Brain microvascular endothelial cell (primary cell): ENCODE measurements at regions not wholly inside any gene's neighbourhood (a gene's known extent, or its start where the extent isn't known, plus 50 kb on each side); places are given as distances from the start of the nearest gene placed in this dataset.

Source experiments
- DNase-seq: peaks from one replicate; pipeline ENCODE4 v3.0.0-alpha.2; 2020
- H3K27ac ChIP-seq: fragments of 250-450 bp; sonication (Bioruptor Pico); 2 replicates; pipeline ENCODE4 v1.5.1; 2020; ENCODE audit warnings: mild to moderate bottlenecking, moderate library complexity
- H3K27me3 ChIP-seq: fragments of 250-450 bp; sonication (Bioruptor Pico); replicated peaks from 2 replicates; pipeline ENCODE4 v1.5.1; 2020; ENCODE audit warnings: mild to moderate bottlenecking
- H3K36me3 ChIP-seq: fragments of 250-450 bp; sonication (Bioruptor Pico); replicated peaks from 2 replicates; pipeline ENCODE4 v1.5.1; 2020; ENCODE audit warnings: mild to moderate bottlenecking
- H3K4me3 ChIP-seq: 2 replicates; pipeline ENCODE4 v1.5.1; 2011; ENCODE audit warnings: low read depth, mild to moderate bottlenecking, control low read depth, low read length, moderate library complexity
- in situ Hi-C: cut with HindIII; loops from 2 replicates; pipeline ENCODE4 v1.10.0; 2017; ENCODE audit warnings: low sequenced_read_pairs, low pct_ligation_motif_present
- TF ChIP-seq, protein P1 (sequence below): IDR thresholded peaks from 2 replicates; pipeline ENCODE4 v1.5.1; 2011; ENCODE audit warnings: low read depth, mild to moderate bottlenecking, moderate library complexity, low read length, control low read depth, inconsistent platforms; ENCODE audit errors: missing control alignments

DNA sequence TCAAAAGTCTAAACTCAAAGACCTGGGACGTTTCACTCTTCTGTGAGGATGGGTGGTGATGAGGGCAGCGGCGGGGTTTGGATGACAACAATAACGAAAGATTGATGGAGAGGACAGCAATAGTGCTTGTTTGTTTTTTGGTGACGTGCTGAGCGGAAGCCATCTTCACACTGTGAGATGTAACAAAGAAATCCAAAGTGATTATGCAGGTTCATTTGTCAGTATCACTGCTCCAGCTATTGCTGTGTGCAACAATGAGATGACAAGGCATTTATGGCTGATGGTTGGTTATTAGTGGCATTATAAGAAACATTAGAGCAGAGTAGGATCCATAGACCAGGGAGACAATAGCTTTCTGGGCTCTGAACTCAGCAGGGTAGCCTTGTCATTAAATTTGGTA, 306.7 kb downstream of the RNF144B start:
- no peak for DNase-seq
- H3K4me3 ChIP-seq, result no peak overlapping the region
- H3K36me3 ChIP-seq, result no peaks in the 10 kb centered on the region
- no peak overlapping the region for H3K27ac ChIP-seq
- in situ Hi-C loops, result no loop called here
- H3K27me3 ChIP-seq, result no peaks in the 10 kb centered on the region
- TF ChIP-seq, protein P1, sequence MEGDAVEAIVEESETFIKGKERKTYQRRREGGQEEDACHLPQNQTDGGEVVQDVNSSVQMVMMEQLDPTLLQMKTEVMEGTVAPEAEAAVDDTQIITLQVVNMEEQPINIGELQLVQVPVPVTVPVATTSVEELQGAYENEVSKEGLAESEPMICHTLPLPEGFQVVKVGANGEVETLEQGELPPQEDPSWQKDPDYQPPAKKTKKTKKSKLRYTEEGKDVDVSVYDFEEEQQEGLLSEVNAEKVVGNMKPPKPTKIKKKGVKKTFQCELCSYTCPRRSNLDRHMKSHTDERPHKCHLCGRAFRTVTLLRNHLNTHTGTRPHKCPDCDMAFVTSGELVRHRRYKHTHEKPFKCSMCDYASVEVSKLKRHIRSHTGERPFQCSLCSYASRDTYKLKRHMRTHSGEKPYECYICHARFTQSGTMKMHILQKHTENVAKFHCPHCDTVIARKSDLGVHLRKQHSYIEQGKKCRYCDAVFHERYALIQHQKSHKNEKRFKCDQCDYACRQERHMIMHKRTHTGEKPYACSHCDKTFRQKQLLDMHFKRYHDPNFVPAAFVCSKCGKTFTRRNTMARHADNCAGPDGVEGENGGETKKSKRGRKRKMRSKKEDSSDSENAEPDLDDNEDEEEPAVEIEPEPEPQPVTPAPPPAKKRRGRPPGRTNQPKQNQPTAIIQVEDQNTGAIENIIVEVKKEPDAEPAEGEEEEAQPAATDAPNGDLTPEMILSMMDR, result no peak

DNA sequence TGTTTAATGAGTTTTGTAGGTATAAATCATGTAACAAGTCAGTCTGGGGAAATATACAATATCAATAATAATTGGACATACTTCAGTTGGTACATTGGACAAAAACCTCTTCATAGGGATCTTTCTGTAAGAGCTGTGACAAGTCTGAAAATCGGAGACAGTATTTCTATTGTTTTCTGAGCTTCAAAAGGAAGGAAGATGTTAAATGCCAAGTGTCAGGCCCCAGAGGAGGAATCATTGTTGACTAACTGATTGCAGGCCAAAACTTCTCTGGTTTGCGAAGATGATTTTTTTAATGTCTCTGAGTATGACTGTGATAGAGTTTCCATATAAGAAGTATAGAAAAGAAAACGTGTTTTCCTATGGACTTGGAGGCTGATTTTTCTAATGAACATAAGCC, 316.4 kb downstream of the RNF144B start:
- DNase-seq, result no peak
- in situ Hi-C loops, result no loop called here
- TF ChIP-seq, protein P1, result no peak
- Histone ChIP-seq H3K36me3 (no peaks in the 10 kb centered on the region), H3K27ac (no peak overlapping the region), H3K27me3 (no peaks in the 10 kb centered on the region), H3K4me3 (no peak overlapping the region)

DNA sequence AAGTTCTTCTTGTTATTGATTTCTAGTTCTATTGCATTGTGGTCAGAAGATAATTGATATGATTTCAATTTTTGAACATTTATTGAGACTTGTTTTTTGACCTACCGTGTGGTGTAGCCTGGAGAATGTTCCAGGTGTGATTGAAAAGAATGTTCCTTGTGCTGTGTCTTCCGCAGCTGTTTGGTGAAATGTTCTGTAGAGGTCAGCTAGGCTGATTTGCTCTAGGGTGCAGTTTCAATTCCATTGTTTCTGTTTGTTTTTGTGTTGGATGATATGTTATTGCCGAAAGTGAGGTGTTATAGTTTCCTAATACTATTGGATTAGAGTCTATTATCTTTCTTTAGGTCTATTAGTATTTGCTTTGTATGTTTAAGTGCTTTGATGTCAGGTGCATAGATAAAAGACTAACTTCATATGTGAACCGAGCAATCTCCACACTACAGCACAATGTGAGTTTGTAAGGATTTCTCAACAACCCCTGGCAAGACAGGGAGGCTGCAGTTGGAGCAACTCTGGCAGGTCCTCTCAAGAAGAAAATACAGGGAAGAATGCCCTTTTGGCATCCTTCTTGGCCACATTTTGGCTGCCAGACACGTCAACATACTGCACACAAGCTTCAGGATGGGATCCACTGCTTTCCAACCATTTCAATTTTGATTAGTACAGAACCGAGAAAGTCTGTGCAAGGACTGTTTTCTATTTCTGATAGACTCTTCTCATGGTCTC, 320.7 kb downstream of the RNF144B start:
- TF ChIP-seq, protein P1, result no peak
- DNase-seq, result no peak
- no peak overlapping the region for H3K27ac ChIP-seq
- no peaks in the 10 kb centered on the region for H3K36me3 ChIP-seq
- in situ Hi-C loops, result no loop called here
- no peaks in the 10 kb centered on the region for H3K27me3 ChIP-seq
- no peak overlapping the region for H3K4me3 ChIP-seq

DNA sequence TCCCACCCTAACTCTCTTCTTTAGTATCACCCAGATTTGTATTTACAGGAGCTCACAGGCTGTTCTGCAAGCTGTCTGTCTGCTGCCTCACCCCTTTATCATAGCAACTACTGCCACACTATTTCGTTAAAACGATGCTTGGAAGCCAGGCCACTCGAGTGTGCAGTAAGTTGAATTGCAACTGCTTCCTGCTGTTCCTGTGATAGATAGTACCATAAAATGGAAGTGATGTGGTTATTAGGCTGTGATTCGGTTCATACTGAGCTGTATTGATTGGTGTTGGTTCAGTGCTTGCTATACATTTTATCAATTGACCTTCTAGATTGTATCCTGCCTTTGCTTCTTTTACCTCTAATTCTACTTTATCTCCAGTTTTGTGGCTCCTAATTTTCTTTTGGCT, 325.4 kb downstream of the RNF144B start:
- DNase-seq, result no peak
- Histone ChIP-seq H3K4me3 (no peak overlapping the region), H3K36me3 (no peaks in the 10 kb centered on the region), H3K27ac (no peak overlapping the region), H3K27me3 (no peaks in the 10 kb centered on the region)
- TF ChIP-seq, protein P1, result no peak
- in situ Hi-C loops, result no loop called here

DNA sequence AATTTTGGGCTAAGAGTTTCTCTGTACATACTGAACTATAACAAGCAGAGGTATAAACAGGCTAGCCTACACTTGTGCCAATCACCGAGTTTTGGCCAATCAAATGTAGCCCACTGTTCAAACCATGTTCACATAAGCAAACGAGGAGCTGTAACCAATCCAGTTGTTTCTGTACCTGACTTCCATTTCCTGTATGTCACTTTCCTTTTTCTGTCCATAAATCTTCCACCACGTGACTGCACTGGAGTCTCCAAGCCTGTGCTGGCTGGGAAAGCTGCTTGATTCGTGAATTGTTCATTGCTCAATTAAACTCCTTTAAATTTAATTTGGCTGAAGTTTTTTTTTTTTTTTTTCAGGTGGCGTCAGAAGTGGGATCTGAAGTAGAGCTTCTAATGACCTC, 332.9 kb downstream of the RNF144B start:
- TF ChIP-seq, protein P1, result no peak
- no peak overlapping the region for H3K4me3 ChIP-seq
- H3K27me3 ChIP-seq, result no peaks in the 10 kb centered on the region
- H3K27ac ChIP-seq, result no peak overlapping the region
- in situ Hi-C loops, result no loop called here
- no peaks in the 10 kb centered on the region for H3K36me3 ChIP-seq
- DNase-seq, result no peak

DNA sequence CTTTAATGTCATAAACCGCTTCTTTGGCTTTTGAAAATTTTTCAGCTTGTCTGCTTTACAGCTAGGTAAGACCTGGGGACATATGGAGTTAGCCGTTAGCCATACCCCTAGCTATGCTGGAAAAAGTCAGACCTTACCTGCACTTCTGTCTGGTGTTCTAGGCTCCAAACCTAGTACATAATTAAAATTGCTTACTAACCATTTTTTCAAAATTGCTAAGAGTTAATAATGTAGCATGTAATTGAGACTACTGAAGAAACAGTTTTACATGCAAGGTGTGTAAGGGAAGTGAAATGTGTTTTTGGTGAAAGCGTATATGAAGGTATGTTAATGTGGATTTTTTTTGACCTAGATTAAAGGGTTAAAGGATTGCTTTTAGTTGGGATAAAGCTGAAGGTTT, 336.9 kb downstream of the RNF144B start:
- Histone ChIP-seq H3K4me3 (no peak overlapping the region), H3K27ac (no peak overlapping the region), H3K36me3 (no peaks in the 10 kb centered on the region), H3K27me3 (no peaks in the 10 kb centered on the region)
- in situ Hi-C loops, result no loop called here
- TF ChIP-seq, protein P1, result no peak
- DNase-seq, result no peak
